TTC549 (cell line): ENCODE measurements at regions not wholly inside any gene's neighbourhood (a gene's known extent, or its start where the extent isn't known, plus 50 kb on each side); places are given as distances from the start of the nearest gene placed in this dataset.
"Not testable (repeated sequence)": the region's sequence is repeated elsewhere in the genome, so short reads cannot be mapped to it uniquely, and the experiment has no call there.

Source experiments
- FAIRE-seq: peaks from 2 replicates; lab custom pipeline; 2012; peaks lifted over from hg19 to GRCh38; lab: Jason Lieb, UNC

DNA sequence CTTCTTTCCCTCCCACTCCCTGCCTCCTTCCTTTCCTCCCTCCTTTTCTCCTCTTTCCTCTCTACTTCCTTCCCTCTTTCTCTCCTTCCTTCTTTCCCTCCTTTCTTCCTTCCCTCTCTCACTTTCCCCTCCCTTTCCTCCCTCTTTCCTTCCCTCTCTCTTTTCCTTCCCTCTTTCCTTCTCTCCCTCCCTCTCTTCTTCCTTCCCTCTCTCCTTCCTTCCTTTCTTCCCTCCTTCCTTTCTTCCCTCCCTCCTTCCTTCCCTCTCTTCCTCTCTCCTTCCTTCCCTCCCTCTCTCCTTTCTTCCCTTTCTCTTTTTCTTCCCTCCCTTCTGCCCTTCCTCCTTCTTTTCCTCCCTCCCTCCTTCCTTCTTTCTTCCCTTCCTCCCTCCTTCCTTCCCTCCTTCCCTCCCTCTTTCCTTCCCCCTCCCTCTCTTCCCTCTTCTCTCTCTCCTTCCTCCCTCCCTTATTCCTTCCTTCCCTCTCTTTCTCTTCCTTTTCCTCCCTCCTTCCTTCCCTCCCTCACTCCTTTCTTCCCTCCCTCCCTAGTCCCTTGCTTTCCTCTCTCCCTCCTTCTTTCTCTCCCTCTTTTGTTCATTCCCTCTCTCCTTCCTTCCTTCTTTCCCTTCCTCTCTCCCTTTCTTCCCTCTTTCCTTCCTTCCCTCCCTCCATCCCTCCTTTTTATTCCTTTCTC is 443.9 kb downstream of the ZNF536 start:
- no peak for FAIRE-seq

DNA sequence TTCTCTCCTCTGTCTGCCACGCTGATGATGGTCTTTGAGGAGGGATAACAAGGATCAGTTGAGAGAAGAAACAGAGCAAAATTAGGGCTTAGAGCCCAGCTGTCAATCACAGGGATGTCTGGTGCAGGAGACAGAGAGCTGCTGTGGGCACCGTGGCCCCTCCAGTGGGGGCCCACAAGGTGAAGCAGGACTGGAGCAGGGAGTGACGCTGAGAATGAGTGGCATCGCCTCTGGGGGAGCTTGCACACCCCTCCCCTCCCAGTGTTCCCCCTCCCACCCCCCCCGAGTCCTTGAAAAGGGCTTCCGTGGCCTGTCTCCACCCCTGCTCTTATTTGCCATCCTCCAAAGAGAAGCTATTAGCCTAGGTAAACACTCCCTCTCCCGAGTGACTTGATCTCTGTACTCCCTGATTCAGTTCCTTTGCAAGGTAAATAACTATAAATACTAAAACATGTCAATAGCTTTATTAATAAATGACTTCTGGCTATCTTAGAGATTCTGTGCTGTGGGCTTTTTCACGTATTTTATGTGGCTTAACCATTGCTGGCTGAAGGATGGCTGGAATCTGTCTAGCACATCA is 440.0 kb downstream of the ZNF536 start:
- no peak for FAIRE-seq

DNA sequence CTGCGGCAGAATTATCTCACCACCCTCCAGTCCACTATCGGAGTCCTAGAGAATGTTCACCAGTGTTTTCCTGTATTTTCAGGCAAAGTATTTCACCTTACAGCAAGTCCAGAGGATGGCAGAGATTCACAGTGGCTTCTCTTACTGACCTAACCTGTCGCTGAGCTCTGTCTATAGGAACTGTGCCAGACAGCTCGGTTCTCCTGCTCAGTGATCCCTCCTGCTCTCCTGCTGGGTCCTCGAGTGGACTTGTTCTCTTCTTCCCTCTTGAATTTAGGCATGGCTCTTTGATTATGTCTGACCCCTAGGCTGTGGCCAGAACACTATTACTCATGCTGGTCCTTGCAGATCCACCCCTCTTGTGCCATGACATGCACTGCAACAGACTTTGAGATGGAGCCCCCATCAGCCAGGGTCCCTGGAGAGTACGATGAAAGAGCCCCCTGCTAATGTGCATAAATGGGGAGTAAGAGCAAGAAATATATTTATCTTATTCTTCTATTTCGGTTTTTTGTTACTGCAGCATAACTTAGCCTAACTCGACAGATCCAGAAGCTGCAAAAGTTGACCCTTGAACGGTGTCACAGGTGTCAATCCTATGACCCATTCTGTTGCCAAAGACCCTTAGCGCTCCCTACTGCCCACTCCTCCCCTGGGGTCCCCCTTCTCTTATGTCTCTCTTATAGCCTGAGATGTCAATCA is 439.4 kb downstream of the ZNF536 start:
- FAIRE-seq: no peak

DNA sequence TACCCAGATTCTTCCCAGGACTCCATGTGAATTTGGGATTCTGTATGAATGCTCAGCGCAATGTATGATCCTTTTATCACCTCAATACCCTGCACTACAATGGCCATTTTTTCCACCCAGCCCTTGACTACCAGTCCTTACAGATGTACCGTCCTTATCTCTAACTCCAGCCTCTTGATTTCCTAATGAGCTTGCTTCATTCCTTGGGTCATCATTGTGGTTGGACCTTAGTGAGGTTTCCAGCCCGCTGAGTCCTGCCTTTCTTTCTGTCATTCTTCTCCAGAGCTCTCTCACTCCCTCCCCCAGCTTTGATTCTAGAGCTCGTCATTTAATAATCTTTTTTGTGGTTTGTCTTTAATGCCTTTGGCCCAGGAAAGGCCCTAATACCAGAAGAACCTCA is 438.5 kb downstream of the ZNF536 start:
- FAIRE-seq: no peak

DNA sequence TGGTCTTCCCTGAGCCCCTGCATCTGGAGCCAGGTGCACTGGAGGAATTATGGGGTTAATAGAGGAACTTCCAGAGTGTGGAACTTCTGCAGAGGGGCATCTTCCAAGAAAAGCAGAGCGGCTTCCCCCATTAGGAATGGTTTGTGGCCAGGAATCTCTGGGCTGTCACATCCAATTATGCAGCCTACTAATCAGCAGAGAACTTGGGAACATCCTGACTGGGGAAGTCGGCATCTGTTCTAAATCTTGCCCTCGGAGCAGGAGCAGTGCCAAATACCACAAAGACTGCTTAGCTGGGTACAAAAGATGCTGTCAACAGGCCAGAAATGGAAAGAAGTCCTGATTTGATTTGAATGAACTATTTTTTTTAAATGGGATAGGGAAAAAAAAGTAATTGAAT is 435.1 kb downstream of the ZNF536 start:
- no peak for FAIRE-seq

DNA sequence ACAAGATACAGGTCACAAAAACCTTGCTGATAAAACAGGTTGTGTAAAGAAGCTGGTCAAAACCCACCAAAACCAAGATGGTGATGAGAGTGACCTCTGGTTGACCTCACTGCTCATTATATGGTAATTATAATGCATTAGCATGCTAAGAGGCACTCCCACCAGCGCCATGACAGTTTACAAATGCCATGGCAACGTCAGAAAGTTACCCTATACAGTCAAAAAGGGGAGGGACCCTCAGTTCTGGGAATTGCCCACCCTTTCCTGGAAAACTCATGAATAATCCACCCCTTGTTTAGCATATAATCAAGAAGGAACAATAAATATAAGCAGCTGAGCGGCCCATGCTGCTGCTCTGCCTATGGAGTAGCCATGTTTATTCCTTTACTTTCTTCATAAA is 434.1 kb downstream of the ZNF536 start:
- FAIRE-seq: no peak

DNA sequence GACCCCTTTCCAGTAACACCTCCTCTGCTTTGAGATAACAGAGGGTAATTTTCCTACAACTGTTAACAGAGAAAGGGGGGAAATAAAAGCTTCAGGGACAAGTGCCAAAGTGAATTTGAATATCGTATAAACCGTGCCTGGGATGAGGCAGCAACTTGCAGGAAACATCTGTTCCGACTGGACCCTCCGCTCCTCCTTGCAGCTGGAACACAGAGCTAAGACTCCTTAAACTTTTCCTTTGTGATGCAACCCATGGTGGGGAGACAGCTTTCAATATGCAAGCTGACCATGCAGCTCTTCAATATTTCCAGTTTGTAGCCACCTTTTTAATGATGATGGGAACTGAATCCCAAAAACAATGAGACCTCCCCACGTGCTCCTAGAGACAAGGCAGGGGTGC is 432.6 kb downstream of the ZNF536 start:
- FAIRE-seq: no peak

DNA sequence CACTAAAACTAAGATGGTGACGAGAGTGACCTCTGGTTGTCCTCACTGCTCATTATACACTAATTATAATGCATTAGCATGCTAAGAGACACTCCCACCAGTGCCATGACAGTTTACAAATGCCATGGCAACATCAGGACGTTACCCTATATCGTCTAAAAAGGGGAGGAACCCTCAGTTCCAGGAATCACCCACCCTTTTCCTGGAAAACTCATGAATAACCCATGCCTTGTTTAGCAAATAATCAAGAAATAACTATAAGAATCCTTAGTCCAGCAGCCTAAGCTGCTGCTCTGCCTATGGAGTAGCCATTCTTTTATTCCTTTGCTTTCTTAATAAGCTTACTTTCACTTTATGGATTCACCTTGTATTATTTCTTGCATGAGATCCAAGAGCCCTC is 432.1 kb downstream of the ZNF536 start:
- FAIRE-seq: not testable (repeated sequence)

DNA sequence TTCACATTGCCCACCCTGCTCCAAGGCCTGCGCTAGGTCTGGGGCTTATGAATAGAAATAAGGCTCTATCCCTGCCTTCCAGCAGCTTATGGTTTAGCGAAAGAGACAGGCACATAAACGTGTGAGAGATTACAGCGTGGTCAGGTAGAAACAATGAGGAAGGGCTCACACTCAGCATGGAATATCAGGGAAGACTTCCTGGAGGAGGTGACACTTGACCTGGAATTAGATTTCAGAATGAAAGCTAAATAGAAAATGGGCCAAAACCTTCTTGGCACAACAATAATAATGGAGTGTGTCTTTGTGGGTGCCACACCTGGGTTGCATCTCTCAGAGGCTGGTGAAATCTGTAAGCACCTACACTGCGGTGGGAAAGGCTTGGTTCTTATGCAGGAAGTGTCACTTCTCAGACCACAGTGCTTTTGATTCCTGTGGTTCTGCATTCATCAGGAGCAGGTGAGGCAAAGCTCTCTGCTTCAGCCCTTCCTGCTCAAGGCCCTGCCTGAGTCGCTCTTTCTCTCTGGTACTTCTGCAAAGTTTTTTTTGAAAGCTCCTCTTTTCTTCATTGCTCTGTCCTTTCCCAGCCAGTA is 430.3 kb downstream of the ZNF536 start:
- FAIRE-seq: no peak

DNA sequence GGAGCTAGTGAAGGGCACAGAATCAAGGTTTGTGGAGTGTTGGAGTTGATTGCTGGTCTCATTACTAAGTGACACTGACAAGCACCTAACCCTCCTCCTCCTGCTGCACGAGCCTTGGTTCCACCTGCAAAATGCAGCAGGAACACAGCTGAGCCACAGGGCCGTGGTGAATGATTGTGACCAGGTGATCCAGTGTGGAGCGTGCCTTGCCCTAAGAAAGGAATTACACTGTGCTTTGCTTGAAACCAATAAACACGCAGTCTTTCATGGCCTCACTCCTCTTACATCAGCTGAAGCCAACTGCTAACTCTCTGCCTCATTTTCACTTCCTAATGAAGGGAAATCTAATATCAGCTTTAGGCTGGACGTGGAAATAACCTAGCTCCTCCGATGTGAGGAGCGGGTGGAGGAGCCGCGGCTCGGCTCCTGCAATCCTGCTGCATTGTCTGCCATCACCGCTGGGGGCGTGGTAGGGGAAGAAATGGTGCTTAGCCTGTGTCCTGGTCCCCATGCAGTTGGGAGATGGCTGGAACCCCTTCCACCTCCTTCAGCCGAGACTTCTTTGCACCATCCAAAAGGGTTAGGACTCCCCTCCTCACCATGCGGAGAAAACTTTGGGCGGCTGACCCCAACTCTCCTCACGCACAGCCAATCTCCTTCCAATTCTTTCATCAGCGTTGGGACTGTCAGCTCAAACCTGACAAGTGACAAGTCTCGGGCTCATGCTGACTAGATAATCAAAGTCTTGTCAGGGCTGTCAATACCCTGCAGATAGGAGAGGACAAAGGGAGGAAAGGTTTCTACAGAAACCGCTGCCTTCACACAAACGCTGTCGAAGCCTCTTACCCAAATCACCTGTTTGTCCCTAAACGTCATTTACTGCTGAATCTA is 427.9 kb downstream of the ZNF536 start:
- FAIRE-seq: no peak

DNA sequence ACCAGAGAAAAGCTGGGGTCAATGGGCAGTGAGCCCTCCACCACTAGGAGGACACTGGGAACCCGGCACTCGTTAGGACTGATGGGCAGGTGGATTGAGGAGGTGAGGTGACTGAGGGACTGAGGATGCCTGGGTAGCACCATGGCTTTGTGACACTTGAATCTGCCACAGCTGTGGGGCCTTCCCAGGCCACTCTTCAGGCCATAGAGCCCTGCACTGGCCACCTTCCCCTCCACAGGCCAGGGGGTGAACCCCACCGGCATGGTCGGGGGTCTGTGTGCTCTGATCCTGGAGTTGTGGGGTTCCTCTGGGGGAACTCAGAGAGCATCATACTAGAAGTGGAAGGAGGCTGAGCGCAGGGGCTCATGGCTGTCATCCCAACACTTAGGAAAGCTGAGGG is 423.5 kb downstream of the ZNF536 start:
- FAIRE-seq: no peak

DNA sequence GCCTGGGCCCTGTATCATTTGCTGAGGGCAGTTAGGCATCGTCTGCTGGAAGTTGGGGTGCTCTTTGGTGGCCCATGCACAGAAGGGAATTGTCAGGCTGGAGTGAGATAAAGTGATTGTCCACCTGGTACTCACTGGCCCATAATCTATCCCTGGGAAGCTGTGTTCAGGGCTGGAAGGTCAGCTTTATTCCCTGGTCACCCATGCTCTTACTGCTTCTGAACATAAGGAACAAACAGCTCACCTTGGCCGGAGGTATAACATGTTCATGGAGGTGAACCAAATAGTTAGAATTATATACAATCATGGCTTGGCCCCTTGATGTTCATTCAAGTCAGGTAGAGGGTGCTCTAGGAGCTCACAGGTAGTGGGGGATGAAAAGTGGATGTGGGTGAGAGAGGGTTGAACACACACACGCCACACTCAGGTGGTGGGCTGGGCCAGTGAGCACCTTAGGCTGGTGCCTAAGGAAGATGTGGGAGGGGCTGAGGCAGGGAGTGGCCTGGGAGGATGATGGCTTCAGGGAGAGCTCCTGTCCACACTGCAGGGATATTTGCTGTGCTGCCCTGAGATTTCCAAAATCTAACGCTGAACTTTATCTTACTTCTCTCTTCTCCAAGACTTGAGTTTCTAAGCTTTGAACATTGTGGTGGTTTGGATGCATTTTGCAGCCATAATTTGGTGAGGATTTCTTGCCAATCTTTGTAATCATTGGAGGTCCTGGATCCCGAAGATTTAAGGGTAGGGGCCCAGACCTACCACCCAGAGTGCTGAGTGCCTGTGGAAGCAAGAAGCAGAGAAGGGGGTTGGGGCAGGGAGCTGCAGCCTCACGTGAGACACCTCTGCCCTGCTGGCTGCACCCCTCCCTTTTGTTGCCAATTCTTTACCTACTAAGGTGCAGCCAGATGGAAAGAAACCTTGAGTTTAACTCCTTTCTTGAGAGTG is 420.6 kb downstream of the ZNF536 start:
- no peak for FAIRE-seq

DNA sequence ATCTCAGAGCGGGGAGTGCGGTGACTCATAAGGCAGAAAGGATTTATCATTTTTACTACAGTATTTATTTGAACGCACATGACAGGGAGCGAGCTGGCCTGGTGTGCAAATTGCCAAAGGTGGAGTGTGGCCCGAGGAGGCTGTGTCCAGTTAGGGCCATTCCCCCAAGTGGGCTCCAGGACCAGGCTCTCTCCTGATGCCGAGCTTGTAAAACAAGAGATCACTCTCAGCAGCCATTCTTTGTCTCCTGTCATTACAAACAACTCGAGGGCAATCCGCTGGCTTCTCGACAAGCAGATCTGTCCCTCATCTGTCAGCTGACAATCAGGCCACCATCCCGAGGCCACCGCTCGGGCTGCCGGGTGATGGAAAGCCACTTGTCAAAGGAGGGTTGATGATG is 418.9 kb downstream of the ZNF536 start:
- FAIRE-seq: no peak

DNA sequence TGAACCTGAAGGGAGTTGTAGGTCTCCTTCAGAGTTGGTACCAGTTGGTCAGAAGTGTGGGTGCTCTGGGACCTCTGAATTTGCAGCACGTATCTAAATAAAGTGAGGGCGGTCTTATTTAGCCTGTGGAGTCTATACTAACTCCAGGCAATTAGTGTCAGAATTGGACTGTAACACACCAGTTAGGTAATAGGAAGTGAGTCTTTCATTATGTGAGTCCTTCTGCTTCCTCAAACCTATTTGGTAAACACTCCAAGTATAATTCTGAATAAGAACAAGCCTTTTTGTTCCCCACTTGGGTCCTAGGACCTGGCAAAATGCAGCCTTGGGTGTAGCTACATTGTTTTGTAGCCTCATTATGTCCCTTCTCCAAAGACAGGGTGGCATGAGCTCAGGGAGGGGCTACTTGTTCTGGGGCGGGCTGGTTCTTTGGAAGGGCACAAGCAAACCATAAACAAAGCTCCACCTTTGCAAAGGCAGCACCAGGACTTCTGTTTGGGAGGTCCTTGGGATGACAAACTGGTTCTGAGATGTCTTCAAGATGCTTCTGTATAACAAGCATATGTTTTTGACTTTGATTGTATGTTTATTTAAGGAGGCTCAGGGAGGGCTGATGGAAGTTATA is 418.0 kb downstream of the ZNF536 start:
- FAIRE-seq: no peak

DNA sequence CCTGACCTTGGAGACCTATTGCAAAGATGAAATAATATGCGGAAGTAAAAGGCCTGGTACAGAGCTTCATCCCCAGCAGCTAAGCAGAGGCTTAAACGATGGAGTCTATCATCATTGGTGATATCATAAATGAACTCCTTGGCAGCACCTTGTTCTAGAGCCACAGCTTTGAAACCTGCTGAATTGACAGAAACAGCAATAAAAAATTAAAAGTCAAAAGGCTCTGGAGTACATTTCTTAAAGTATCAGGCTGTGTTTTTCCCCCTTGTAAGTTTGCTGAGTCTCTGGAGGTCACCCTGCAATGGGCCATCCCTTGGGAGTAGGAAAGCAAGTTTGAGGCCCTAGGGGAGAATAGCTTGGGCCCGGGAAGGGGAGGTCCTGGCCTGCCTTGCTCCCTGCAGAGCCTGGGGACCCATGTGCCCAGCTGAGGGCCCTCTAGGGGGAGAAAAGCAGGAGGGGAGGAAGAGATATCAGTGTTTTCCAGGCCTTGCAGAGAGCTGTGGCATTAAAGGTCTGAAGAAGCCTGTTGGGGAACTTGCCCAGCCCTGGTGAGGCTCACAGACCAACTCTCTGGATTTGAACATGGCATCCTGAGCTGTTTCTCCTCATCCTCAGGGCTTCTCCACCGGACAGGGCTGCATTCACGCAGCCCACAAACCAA is 416.1 kb downstream of the ZNF536 start:
- no peak for FAIRE-seq

DNA sequence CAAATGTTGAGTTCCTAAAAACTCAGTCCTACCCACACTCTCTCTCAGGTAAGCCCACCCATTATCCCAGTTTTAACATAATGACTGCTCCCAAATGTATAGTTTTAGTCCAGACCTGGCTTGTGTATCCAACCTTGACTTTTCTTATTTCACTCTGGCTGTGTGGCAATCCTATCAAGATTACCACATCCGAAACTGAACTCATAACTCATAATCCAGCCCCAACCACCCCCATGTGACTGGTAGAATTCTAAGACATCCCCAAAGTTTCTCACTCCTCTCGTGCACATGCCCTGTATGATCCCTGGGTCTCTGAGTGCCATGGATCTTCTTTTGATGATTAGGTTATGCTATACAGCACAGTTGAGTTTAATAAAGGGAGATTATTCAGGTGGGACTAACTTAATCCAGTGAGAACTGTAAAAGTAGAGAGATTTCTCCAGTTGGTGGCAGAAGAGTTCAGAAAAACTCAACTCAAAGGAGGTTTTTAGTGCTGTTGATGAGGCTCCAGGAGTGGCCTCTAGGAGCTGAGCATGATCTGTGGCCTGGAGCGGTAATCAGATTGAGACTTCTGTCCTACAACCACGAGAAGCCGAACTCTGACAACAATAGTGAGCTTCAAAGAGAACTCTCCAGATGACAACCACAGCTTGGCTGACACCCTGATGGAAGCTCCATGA is 413.4 kb downstream of the ZNF536 start:
- no peak for FAIRE-seq

DNA sequence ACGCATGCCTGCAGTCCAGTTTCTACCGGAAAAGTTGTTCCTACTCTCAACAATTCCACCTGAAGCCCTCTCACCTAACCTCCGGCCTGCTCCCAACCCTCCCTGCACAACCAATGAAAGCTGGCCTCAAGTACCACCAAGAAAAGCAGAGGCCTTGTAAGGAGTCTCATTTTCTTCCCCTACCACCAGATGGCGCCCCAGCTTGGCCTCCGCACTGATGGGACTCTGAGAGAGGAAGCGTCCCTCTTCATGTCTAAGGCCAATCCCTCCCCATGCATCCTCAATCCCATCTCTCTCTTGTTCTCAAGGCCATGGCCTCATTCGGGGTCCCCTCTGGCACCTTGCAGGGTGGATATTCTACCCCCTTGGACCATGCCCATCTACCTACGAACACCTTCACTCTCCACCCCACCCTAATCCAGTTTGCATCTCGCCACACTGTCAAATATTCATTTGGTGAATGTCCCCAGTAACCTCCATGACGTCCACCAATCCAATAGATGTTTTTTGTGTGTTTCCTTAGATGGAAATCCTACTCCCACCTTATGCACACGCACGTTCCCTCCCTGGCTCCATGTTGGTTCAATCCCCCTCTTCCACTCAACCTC is 412.8 kb downstream of the ZNF536 start:
- no peak for FAIRE-seq

DNA sequence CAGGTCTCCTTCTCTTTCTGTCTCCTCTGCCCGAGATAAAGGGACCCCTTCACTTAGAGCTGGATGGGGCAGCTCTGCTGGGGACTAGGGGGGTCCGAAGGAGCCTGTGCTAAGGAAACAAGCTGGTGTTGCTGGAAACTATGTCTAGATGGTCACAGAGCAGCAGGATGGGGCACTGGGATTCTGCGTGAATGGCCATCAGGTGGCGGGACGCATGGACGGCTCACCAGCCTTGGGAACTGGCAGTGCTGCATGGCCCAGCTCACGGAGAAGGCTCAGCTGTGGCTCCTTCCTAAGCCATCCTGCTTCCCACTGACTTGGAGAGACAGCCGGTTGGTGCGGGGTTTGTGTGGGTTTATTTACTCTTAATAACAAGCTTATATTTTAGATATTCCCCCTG is 411.8 kb downstream of the ZNF536 start:
- FAIRE-seq: no peak

DNA sequence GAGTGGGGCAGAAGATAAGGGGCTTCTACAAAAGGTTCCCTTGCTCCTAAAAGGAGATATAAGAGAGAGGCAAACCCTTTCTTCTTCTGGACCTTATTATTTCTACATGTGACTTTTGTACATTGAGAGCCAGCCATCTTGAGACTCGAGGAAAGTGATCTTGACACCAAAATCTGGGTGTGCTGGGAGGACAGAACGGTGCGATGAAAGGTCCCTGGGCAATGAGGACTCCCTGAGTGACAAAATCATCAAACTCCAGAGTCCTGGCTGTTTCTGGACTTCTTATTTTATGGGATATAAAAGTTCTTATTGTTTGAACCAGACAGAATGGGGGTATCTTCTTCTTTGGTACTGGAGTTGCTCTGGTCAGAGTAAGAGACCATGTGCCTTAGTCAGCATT is 411.0 kb downstream of the ZNF536 start:
- FAIRE-seq: no peak
